Neural cell (in vitro differentiated cells): ENCODE measurements at regions not wholly inside any gene's neighbourhood (a gene's known extent, or its start where the extent isn't known, plus 50 kb on each side); places are given as distances from the start of the nearest gene placed in this dataset.

Experiments used
- H2AFZ ChIP-seq: fragments of 200-600, 300-800 bp; sonication (generic), shearing (Covaris generic); 2 replicates; pipeline ENCODE4 v1.6.0; 2014; ENCODE audit warnings: low read depth, mild to moderate bottlenecking, antibody characterized with exemption, low read length, moderate library complexity
- H3F3A ChIP-seq: fragments of 200-600 bp; shearing (Covaris generic); 2 replicates; pipeline ENCODE4 v1.6.1; 2016; ENCODE audit warnings: mild to moderate bottlenecking, moderate library complexity, mixed read lengths, antibody characterized with exemption, low read length; ENCODE audit not compliant: insufficient read depth, poor library complexity, severe bottlenecking
- H3K27ac ChIP-seq: fragments of 200-600, 300-800 bp; sonication (generic), shearing (Covaris generic); 2 replicates; pipeline ENCODE4 v1.5.1; 2014; ENCODE audit warnings: mild to moderate bottlenecking, low read length, moderate library complexity
- H3K27me3 ChIP-seq: fragments of 300-800, 200-600 bp; sonication (generic), shearing (Covaris generic); 2 replicates; pipeline ENCODE4 v1.6.0; 2014; ENCODE audit warnings: mild to moderate bottlenecking, low read depth, low read length, moderate library complexity; ENCODE audit not compliant: insufficient read depth
- H3K36me3 ChIP-seq: fragments of 300-800, 200-600 bp; sonication (generic), shearing (Covaris generic); 2 replicates; pipeline ENCODE4 v1.5.1; 2014; ENCODE audit warnings: mild to moderate bottlenecking, antibody characterized with exemption, low read length, moderate library complexity; ENCODE audit not compliant: insufficient read depth
- H3K4me2 ChIP-seq: fragments of 300-800, 200-600 bp; sonication (generic), shearing (Covaris generic); 2 replicates; pipeline ENCODE4 v1.6.0; 2014; ENCODE audit warnings: mild to moderate bottlenecking, low read length
- H3K4me3 ChIP-seq: fragments of 300-800, 200-600 bp; sonication (generic), shearing (Covaris generic); 2 replicates; pipeline ENCODE4 v1.5.1; 2014; ENCODE audit warnings: mild to moderate bottlenecking, low read length, moderate library complexity
- H3K79me2 ChIP-seq: fragments of 200-600 bp; shearing (Covaris generic); replicated peaks from 2 replicates; pipeline ENCODE4 v1.6.0; 2014; ENCODE audit warnings: mild to moderate bottlenecking, low read length, moderate library complexity; ENCODE audit not compliant: insufficient read depth
- H3K9ac ChIP-seq: fragments of 300-800, 200-600 bp; sonication (generic), shearing (Covaris generic); 2 replicates; pipeline ENCODE4 v1.6.1; 2016; ENCODE audit warnings: mild to moderate bottlenecking, low read length, mixed read lengths
- H3K9me2 ChIP-seq: fragments of 200-600 bp; shearing (Covaris generic); 2 replicates; pipeline ENCODE4 v1.6.1; 2016; ENCODE audit warnings: mild to moderate bottlenecking, low read length, mixed read lengths; ENCODE audit not compliant: insufficient read depth
- H3K9me3 ChIP-seq: fragments of 200-600, 300-800 bp; sonication (generic), shearing (Covaris generic); 2 replicates; pipeline ENCODE4 v1.6.1; 2016; ENCODE audit warnings: mild to moderate bottlenecking, mixed run types, low read length, moderate library complexity, mixed read lengths
- H4K20me1 ChIP-seq: fragments of 200-600 bp; shearing (Covaris generic); 2 replicates; pipeline ENCODE4 v1.6.1; 2016; ENCODE audit warnings: mild to moderate bottlenecking, mixed run types; ENCODE audit not compliant: insufficient read depth
- CTCF ChIP-seq: fragments of 450-650 bp; IDR thresholded peaks from 2 replicates; pipeline ENCODE4 v1.5.1; 2014; ENCODE audit warnings: antibody characterized with exemption, mild to moderate bottlenecking, moderate library complexity; ENCODE audit not compliant: poor library complexity, severe bottlenecking
- EP300 ChIP-seq: fragments of 450-650 bp; conservative IDR thresholded peaks from 2 replicates; pipeline ENCODE4 v1.6.1; 2014; ENCODE audit warnings: antibody characterized with exemption, mild to moderate bottlenecking, moderate library complexity; ENCODE audit not compliant: poor library complexity, severe bottlenecking
- MXI1 ChIP-seq: fragments of 450-650 bp; conservative IDR thresholded peaks from 2 replicates; pipeline ENCODE4 v1.6.1; 2014; ENCODE audit warnings: antibody characterized with exemption, mild to moderate bottlenecking; ENCODE audit not compliant: poor library complexity, severe bottlenecking
- POLR2AphosphoS5 ChIP-seq: IDR thresholded peaks from 2 replicates; pipeline ENCODE4 v1.6.1; 2012
- RAD21 ChIP-seq: fragments of 450-650 bp; conservative IDR thresholded peaks from 2 replicates; pipeline ENCODE4 v1.6.1; 2014; ENCODE audit warnings: antibody characterized with exemption, mild to moderate bottlenecking, moderate library complexity
- REST ChIP-seq: IDR thresholded peaks from 2 replicates; pipeline ENCODE4 v1.6.1; 2012; ENCODE audit warnings: borderline replicate concordance
- SMC3 ChIP-seq: fragments of 450-650 bp; conservative IDR thresholded peaks from 2 replicates; pipeline ENCODE4 v1.6.1; 2014; ENCODE audit warnings: antibody characterized with exemption, mild to moderate bottlenecking, moderate library complexity; ENCODE audit not compliant: poor library complexity
- TAF1 ChIP-seq: IDR thresholded peaks from 2 replicates; pipeline ENCODE4 v1.6.1; 2012; ENCODE audit warnings: low read depth

- H3K79me2 ChIP-seq: peaks cover 9% of the 10 kb centered on the region
- H3K27ac ChIP-seq: no peak overlapping the region
- TF ChIP-seq SMC3 (peak; percentile 88), TAF1 (no peak), POLR2AphosphoS5 (no peak), RAD21 (peak; percentile 87), CTCF (peak; percentile 88)
Measured at GRCh38 chr14:100383727-100384158, 60.6 kb downstream of the SLC25A47 start.

GRCh38 chr14:100384277-100384676 lies 61.1 kb downstream of the SLC25A47 start:
- Histone ChIP-seq H3F3A (no peaks in the 10 kb centered on the region), H3K9ac (peak overlapping the region; percentile 9), H3K27me3 (no peaks in the 10 kb centered on the region), H3K9me2 (no peaks in the 10 kb centered on the region), H3K4me3 (no peak overlapping the region), H3K9me3 (no peaks in the 10 kb centered on the region), H3K36me3 (no peaks in the 10 kb centered on the region), H3K79me2 (peaks cover 9% of the 10 kb centered on the region), H3K27ac (no peak overlapping the region), H2AFZ (no peak overlapping the region), H4K20me1 (no peaks in the 10 kb centered on the region), H3K4me2 (no peak overlapping the region)
- TF ChIP-seq REST (no peak), EP300 (no peak), MXI1 (no peak), SMC3 (no peak)

More at GRCh38 chr14:100383727-100384158, 60.6 kb downstream of the SLC25A47 start:
- H3K9ac ChIP-seq: peak overlapping the region; percentile 9
- H4K20me1 ChIP-seq: no peaks in the 10 kb centered on the region
- H2AFZ ChIP-seq: no peak overlapping the region
- no peaks in the 10 kb centered on the region for H3K36me3 ChIP-seq
- no peak overlapping the region for H3K4me2 ChIP-seq
- no peaks in the 10 kb centered on the region for H3K9me3 ChIP-seq
- no peak overlapping the region for H3K4me3 ChIP-seq
- no peaks in the 10 kb centered on the region for H3K9me2 ChIP-seq
- no peaks in the 10 kb centered on the region for H3F3A ChIP-seq
- no peaks in the 10 kb centered on the region for H3K27me3 ChIP-seq
